HG02973 (cell line): ENCODE measurements at regions not wholly inside any gene's neighbourhood (a gene's known extent, or its start where the extent isn't known, plus 50 kb on each side); places are given as distances from the start of the nearest gene placed in this dataset.
"Not testable (repeated sequence)": the region's sequence is repeated elsewhere in the genome, so short reads cannot be mapped to it uniquely, and the experiment has no call there.

Experiments used
- ATAC-seq: cut with Tn5 transposase; IDR thresholded peaks from one replicate; pipeline ENCODE4 v1.9.1; 2021; ENCODE audit warnings: moderate library complexity; ENCODE audit not compliant: unreplicated experiment

DNA sequence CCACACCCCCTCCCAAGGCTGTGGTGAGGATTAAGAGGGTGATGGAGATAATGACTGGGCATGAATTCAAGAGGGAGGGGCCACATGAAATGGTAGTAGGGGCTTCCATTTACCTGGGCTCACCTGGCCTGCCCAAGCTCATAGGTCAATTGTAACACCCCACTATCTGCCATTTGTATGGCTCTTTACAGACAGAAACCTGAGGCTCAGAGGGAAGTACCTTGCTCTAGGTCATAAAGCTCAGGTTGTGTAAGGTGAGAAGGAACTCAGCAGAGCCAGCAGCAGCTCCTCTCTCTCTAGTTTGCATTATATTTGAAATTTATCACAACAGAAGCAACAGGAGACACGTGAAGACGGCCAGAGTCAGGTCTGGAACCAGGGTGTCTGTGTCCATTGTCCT, 133.4 kb upstream of the ALDH1B1 start:
- ATAC-seq: no peak

DNA sequence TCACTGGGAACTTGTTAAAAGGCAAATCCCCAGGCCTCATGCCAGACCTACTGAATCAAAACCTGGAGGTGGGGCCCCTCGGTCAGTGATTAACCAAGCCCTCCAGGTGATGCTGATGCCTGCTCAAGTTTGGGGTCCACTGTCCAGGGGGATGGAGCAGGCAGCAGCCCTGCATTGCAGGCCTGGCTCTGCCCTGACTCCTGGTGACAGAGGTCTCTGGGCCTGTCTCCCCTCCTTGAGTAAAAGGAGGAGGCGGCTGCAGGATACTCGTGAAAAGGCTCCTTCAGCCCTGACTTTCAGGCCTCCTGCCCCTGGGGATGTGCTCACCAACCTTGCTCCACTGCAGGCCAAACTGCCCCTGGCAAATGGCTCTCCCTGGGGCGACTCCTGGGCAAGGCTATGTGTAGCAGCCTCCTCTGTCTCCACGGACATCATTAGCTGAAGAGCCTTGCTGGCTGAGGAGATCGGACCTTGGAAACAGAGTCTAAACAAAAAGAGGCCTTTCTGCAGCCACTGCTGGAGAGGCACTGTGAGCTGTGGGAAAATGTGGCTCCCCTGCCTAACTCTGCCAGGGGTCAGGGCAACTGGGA, 134.8 kb upstream of the ALDH1B1 start:
- ATAC-seq: no peak

- ATAC-seq: no peak
Observed at GRCh38 chr9:38256461-38256860, 136.0 kb upstream of the ALDH1B1 start.

DNA sequence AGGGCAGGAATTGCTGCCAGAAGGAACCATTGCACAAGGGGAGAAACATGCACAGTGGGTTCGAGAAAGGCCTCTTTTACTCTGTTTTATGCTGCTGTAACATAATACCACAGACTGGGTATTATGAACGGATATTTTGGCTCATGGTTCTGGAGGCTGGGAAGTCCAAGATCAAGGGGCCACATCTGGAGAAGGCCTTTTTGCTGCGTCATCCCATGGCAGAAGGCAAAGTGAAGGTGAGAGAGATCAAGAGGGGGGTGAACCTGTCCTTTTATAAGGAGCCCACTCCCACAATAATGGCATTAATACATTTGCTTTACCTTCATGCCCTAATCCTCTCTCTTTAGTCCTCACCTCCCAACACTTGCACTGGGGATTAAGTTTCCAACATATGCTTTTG, 136.9 kb upstream of the ALDH1B1 start:
- no peak for ATAC-seq

DNA sequence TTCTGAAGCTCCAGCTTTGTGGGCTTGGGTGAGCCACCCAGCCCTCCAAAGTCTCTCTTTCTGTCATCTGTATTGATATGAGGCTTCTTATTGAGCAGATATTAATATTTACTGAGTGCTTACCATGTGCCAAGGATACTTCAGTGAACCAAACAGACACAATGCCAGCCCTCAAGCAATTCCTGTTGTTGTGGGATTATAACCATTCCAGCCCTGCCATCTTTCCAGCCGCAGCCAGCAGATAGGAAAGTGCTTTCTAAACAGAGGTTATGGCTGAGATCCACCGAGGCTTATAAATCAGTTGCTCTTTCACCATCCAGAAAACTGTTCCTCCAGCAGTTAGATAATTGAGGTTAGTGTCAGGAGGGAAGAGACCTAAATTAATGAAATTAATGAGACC, 137.7 kb upstream of the ALDH1B1 start:
- ATAC-seq: no peak

GRCh38 chr9:38254151-38254550, 138.4 kb upstream of the ALDH1B1 start:
- no peak for ATAC-seq

DNA sequence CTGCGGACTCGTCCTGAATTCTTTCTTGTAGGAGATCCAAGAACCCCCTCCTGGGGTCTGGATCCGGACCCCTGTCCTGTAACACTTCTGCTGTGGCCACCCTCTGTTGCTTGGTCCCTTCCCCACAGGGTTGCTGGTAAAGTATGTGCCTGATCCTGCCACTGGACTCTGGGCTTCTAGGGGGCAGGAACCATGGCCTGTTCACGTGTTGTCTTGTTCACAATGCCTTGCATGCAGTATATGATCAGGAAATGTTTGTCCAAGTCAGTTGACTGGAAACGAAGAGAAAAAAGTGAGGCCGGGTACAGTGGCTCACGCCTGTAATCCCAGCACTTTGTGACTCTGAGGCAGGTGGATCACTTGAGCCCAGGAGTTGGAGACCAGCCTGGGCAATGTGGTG, 139.3 kb upstream of the ALDH1B1 start:
- ATAC-seq: no peak

- no peak for ATAC-seq
Observed at GRCh38 chr9:38251036-38251860, 141.3 kb upstream of the ALDH1B1 start.

DNA sequence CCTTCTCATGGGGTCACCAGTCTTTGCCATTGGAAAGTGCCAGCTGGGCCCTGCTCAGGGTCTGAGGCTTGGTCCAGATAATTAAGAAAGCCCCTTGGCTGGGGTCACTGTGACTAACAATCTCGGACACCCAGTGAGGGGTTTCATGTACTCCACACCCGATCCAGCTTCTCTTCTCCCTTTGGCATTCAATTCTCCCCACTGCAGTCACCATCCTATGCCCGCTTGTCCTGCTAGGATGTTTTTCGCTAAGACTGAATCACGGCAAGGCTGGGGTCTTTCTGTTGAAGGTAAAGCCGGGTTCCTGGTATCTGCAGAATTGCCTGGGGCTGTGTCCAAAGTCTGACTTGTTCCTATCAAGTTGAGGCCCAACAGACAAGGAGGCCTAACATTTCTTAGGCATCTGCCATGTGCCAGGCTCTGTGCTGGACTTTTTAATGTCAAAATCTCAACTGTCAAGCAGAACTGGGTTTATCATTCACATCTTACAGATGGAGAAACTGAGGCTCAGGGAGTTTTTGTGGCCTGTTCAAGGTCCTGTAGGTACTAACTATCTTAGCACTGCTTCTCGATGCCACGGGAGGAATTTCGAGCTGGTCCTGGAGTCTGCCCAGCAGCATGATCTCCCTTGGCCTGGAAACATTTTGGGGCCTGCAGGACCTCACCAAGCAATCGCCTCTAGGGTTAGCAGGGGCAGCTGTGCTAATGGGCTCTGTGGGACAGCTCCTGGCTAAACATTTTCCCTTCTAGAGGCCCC, 142.0 kb upstream of the ALDH1B1 start:
- no peak for ATAC-seq

DNA sequence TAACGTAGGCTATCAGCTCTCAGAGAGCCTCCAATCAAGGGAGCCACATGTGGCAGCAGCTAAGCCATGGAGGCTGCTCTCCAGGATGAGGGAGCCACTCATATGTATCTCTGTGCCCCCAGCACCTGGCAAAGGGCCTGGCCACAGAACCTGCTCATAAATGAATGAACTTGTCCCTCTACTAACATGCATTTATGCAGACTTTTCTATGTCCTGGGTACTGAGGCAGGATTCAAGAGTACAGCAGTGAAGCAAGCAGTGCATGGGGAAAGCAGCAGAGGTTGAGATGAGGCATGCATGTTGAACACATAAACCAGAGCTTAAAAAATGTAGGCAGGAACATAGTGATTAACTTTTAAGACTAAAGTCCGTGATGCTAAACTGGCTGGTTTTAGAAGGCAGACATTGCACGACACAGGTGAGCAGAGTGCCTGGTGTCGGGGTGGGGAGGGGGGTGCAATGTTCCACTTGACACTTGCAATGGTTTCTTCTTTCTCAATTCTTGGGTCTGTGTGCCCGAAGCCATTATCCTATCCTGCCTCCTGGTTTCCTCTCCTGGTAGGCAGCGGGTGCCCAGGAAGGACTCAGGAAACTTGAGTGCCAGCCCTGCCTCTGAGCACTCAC, 142.8 kb upstream of the ALDH1B1 start:
- ATAC-seq: no peak

GRCh38 chr9:38249049-38249448, 143.5 kb upstream of the ALDH1B1 start:
- no peak for ATAC-seq

DNA sequence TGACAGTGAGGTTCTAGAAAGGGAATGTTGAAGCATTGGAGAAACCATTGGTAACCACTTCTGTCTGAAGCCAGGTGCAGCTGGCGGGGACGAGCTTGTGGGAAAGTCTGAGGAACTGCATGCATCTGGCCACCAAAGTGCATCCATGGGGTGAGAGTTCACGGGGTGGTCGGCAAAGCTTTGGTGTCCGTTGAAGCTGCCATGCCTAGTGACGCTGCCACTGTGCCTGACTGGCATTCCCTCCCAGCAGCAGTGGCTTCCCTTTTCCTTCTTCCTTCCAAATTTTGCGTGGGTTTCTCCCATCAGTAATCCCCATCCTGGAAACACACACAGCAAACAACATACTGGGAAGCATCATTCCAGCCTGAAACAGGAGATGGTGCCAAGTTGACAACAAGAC, 145.7 kb upstream of the ALDH1B1 start:
- ATAC-seq: no peak

- no peak for ATAC-seq
Observed at GRCh38 chr9:38244971-38245370, 147.5 kb upstream of the ALDH1B1 start.

- ATAC-seq: no peak
Observed at GRCh38 chr9:38243993-38244392, 148.5 kb upstream of the ALDH1B1 start.

GRCh38 chr9:38242151-38242550, 150.4 kb upstream of the ALDH1B1 start:
- ATAC-seq: not testable (repeated sequence)

DNA sequence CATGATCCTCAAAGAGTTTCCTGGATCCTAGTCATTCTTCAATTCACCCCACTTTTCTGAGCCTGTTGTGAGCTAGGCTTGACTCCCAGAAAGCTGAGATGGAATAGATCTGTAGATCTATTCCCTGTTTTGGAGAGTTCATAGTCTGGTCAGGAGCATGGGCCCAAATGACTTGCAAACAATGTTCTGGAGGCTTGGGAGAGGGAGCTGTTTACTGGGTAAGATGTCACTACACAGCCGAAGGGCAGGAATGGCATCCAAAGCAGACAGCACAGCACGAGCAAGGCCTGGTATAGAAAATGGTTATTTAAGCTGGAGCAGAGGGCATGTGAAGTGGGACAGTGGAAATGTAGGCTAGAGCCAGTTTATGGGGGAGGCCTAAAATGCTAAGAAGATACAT, 152.5 kb upstream of the ALDH1B1 start:
- no peak for ATAC-seq

- no peak for ATAC-seq
Observed at GRCh38 chr9:38235244-38235643, 157.3 kb upstream of the ALDH1B1 start.

- no peak for ATAC-seq
Observed at GRCh38 chr9:38234479-38235170, 157.9 kb upstream of the ALDH1B1 start.

DNA sequence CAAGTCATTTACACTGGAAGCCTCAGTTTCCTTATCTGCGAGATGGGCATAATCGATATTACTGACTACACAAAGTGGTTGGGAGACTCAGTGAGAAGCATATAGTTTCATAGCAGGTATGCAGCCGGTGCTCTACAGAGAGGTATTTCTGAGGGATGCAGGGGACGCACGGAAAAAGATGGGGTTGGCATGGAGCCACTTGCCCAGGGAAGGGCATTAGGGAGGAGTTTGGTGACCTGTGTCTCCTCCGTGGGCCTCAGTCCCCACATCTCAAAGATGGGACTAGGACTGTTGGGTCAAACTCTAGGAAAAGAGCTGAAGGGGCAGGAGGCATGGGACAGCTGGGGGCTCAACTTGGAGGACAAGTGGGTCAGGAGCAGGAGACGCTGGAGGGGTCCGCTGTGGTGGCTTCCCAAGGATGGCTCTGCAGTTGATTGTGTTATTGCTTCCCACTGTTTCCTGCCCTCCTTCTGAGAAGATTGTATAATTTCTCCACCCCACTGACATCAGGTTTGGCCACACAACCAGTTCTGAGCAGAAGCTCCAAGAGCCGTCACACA, 158.6 kb upstream of the ALDH1B1 start:
- no peak for ATAC-seq

DNA sequence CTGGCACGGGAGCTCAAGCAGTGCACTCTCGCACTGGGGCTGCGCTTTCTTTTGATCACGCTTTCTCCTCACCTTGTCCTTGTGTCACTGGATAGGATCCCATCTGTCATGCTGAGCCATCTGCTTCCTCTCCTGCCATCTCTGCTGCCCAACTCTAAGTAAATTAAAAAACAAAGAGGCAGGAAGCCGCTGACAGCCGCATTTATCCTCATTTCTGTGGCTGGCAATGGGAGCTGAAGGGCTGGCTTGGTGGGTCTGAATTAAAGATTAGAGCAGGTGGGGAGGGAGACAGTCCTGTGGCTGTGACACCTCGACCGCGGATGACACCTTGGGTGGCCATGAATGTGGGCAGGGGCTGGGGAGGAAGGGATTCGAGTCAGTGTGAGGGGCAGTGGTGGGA, 159.2 kb upstream of the ALDH1B1 start:
- no peak for ATAC-seq

GRCh38 chr9:38232895-38233294, 159.6 kb upstream of the ALDH1B1 start:
- no peak for ATAC-seq
